ENCODE measurements at regions not wholly inside any gene's neighbourhood (a gene's known extent, or its start where the extent isn't known, plus 50 kb on each side); places are given as distances from the start of the nearest gene placed in this dataset.

GRCh38 chr5:87190041-87190440 is 77.6 kb upstream of the RASA1 start:
- DNase-seq (ENCODE audit: low read depth in 2 of 2) = no peak
- H3K27ac ChIP-seq (ENCODE audit: insufficient read depth, low read length) = no peak overlapping the region
- H3K4me3 ChIP-seq (replicated peaks in 1 of 4; ENCODE audit: control extremely low read depth in 1 of 4, insufficient read depth in 1 of 4, low read depth in 3 of 4, low read length in 4 of 4) = no peak overlapping the region
- no peaks in the 10 kb centered on the region for H3K79me2 ChIP-seq (ENCODE audit: control insufficient read depth, insufficient read depth, low read length)
- no peak overlapping the region for H3K9ac ChIP-seq (ENCODE audit: insufficient read depth, low read length)
- H3K27me3 ChIP-seq (ENCODE audit: control insufficient read depth, insufficient read depth, low read length) = no peaks in the 10 kb centered on the region
- no peaks in the 10 kb centered on the region for H3K9me3 ChIP-seq (ENCODE audit: control insufficient read depth, insufficient read depth, low read depth, low read length)
- TF ChIP-seq EZH2 (IDR thresholded peaks at IDR 0.05; ENCODE audit: low read length, missing control alignments) (no peak), CTCF (conservative IDR thresholded peaks at IDR 0.05 in 1 of 2, IDR thresholded peaks at IDR 0.05 in 1 of 2; ENCODE audit: low read depth in 1 of 2, low read length in 2 of 2) (no peak)
- H3K4me2 ChIP-seq (ENCODE audit: extremely low read depth, insufficient read depth, low read length) = no peak overlapping the region
- no peaks in the 10 kb centered on the region for H3K36me3 ChIP-seq (ENCODE audit: control insufficient read depth, insufficient read depth, low read length)
- H3K4me1 ChIP-seq (ENCODE audit: control insufficient read depth, extremely low read depth, insufficient read depth, low read length) = no peaks in the 10 kb centered on the region
- no peak overlapping the region for H2AFZ ChIP-seq (ENCODE audit: low read length)
- H4K20me1 ChIP-seq (ENCODE audit: control insufficient read depth, extremely low read depth, insufficient read depth, low read length) = no peaks in the 10 kb centered on the region

- peaks cover 2% of the 10 kb centered on the region for H3K4me1 ChIP-seq (ENCODE audit: control insufficient read depth, extremely low read depth, insufficient read depth, low read length)
- no peak for TF ChIP-seq EZH2 (IDR thresholded peaks at IDR 0.05; ENCODE audit: low read length, missing control alignments)
- no peak for TF ChIP-seq CTCF (conservative IDR thresholded peaks at IDR 0.05 in 1 of 2, IDR thresholded peaks at IDR 0.05 in 1 of 2; ENCODE audit: low read depth in 1 of 2, low read length in 2 of 2)
- H3K9ac ChIP-seq (ENCODE audit: insufficient read depth, low read length) = no peak overlapping the region
- no peak overlapping the region for H3K27ac ChIP-seq (ENCODE audit: insufficient read depth, low read length)
- no peak for DNase-seq (ENCODE audit: low read depth in 2 of 2)
- H3K4me3 ChIP-seq (replicated peaks in 1 of 4; ENCODE audit: control extremely low read depth in 1 of 4, insufficient read depth in 1 of 4, low read depth in 3 of 4, low read length in 4 of 4) = no peak overlapping the region
- no peaks in the 10 kb centered on the region for H3K36me3 ChIP-seq (ENCODE audit: control insufficient read depth, insufficient read depth, low read length)
- no peaks in the 10 kb centered on the region for H4K20me1 ChIP-seq (ENCODE audit: control insufficient read depth, extremely low read depth, insufficient read depth, low read length)
- H3K79me2 ChIP-seq (ENCODE audit: control insufficient read depth, insufficient read depth, low read length) = no peaks in the 10 kb centered on the region
- H3K4me2 ChIP-seq (ENCODE audit: extremely low read depth, insufficient read depth, low read length) = no peak overlapping the region
- no peaks in the 10 kb centered on the region for H3K9me3 ChIP-seq (ENCODE audit: control insufficient read depth, insufficient read depth, low read depth, low read length)
- H3K27me3 ChIP-seq (ENCODE audit: control insufficient read depth, insufficient read depth, low read length) = no peaks in the 10 kb centered on the region
- no peak overlapping the region for H2AFZ ChIP-seq (ENCODE audit: low read length)
Observed at GRCh38 chr5:87190687-87191086, 77.0 kb upstream of the RASA1 start.

- H4K20me1 ChIP-seq (ENCODE audit: control insufficient read depth, extremely low read depth, insufficient read depth, low read length) = no peaks in the 10 kb centered on the region
- no peaks in the 10 kb centered on the region for H3K79me2 ChIP-seq (ENCODE audit: control insufficient read depth, insufficient read depth, low read length)
- H3K4me2 ChIP-seq (ENCODE audit: extremely low read depth, insufficient read depth, low read length) = no peak overlapping the region
- H3K4me3 ChIP-seq (replicated peaks in 1 of 4; ENCODE audit: control extremely low read depth in 1 of 4, insufficient read depth in 1 of 4, low read depth in 3 of 4, low read length in 4 of 4) = no peak overlapping the region
- no peaks in the 10 kb centered on the region for H3K36me3 ChIP-seq (ENCODE audit: control insufficient read depth, insufficient read depth, low read length)
- H3K9ac ChIP-seq (ENCODE audit: insufficient read depth, low read length) = no peak overlapping the region
- H3K27ac ChIP-seq (ENCODE audit: insufficient read depth, low read length) = no peak overlapping the region
- no peak overlapping the region for H2AFZ ChIP-seq (ENCODE audit: low read length)
- H3K27me3 ChIP-seq (ENCODE audit: control insufficient read depth, insufficient read depth, low read length) = no peaks in the 10 kb centered on the region
- H3K9me3 ChIP-seq (ENCODE audit: control insufficient read depth, insufficient read depth, low read depth, low read length) = no peaks in the 10 kb centered on the region
- DNase-seq (ENCODE audit: low read depth in 2 of 2) = no peak
- TF ChIP-seq CTCF (conservative IDR thresholded peaks at IDR 0.05 in 1 of 2, IDR thresholded peaks at IDR 0.05 in 1 of 2; ENCODE audit: low read depth in 1 of 2, low read length in 2 of 2) (no peak), EZH2 (IDR thresholded peaks at IDR 0.05; ENCODE audit: low read length, missing control alignments) (no peak)
- peaks cover 6% of the 10 kb centered on the region for H3K4me1 ChIP-seq (ENCODE audit: control insufficient read depth, extremely low read depth, insufficient read depth, low read length)
Observed at GRCh38 chr5:87191645-87192044, 76.0 kb upstream of the RASA1 start.
